CMK (cell line): ENCODE measurements at regions not wholly inside any gene's neighbourhood (a gene's known extent, or its start where the extent isn't known, plus 50 kb on each side); places are given as distances from the start of the nearest gene placed in this dataset.
"Not testable (repeated sequence)": the region's sequence is repeated elsewhere in the genome, so short reads cannot be mapped to it uniquely, and the experiment has no call there.

Source experiments
- DNase-seq: peaks from one replicate; pipeline ENCODE4 v3.0.0-alpha.2; 2010; ENCODE audit warnings: low read depth

DNA sequence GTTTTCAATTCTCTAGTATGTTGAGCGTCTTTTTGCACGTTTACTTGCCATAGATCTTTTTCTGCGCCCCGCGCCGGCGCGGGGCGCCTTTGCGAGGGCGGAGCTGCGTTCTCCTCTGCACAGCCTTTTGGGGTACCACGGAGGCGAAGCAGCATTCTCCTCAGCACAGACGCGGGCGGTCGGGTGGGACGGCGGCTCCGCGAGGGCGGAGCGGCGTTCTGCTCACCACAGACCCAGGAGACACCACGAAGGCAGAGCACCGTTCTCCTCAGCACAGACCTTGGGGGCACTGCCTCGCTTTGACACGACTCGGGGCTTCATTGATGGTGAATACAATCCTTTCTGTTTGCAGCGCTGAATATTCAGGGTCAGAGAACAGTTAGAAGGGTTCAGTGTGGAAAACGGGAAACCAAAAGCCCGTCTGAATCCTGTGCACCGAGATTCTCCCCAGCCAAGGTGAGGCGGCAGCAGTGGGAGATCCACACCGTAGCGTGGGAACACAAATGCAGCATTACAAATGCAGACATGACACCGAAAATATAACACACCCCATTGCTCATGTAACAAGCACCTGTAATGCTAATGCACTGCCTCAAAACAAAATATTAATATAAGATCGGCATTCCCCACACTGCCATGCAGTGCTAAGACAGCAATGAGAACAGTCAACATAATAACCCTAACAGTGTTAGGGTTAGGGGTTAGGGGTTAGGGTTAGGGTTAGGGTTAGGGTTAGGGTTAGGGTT, 190.7 kb upstream of the VIPR2 start:
- DNase-seq = not testable (repeated sequence)

DNA sequence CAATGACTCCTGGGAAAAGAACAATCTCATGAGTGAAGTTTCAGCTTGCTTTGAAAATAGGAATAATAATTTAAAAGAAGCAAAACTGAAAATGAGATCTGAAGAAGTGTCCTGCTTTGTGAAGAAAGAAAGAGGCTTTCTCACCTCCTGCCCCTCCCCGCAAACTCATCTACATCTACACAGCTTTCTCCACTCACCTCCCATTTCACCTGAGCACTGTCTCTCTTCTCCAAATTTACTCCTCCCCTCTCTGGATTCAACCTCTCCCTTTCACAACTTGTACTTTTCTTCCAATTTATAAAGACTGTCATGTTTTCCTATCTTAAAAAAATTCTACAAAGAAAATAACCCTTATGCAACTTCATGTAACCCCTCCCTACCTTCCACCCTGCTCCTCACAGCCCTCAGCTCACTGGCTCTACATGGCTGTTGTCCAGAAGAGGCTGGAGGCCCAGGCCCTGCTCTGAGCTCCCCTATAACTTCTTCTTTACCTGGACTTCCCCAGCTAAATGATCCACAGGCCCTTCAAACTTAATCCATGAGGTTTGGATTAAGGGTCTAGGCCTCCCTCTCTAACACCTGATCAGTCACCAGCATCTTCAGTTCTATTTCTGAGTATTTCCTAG, 188.3 kb upstream of the VIPR2 start:
- not testable (repeated sequence) for DNase-seq

DNA sequence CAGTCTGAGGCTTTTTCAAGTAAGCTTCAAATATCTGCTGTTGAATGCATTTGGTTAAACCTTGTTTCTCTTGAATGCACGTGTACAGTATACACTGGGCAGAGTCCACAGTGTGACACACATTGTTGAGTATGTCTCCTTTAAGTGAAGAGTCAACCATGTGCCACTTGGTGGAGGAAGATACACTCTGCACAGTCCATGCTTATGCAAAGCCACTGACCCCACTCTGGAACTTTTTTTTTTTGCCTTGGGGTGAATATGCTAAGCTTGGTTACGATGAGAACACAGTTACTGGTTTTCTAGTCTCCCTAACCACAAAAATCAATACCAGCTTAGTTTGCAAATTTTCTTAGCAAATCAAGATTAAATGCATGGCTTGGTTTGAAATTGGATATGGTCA, 186.8 kb upstream of the VIPR2 start:
- DNase-seq = no peak

DNA sequence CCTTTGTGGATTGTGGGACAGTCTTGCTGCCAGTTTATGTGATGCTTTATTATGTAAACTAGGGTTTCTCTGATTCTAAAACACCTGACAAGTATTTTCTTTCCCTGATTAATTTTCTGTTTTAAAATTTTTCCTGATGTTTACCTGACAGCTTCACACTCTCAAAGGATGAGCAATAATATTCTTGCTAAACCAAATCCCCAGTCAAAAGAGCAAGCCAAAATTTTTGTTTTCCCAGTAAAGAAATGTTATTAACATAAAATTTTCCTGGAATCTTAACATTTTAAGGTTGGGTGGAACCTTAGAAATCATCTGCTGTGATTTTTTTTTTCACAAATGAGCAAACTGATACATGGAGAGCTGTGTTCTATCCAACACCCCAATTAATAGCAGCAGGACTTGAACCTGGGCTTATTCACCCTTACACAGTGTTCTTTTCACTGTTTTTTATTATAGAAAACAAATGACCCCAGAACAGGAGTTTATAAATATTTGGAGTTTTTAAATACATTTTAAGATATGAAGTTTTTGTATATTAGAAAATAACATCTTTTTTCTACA, 185.2 kb upstream of the VIPR2 start:
- DNase-seq = no peak

DNA sequence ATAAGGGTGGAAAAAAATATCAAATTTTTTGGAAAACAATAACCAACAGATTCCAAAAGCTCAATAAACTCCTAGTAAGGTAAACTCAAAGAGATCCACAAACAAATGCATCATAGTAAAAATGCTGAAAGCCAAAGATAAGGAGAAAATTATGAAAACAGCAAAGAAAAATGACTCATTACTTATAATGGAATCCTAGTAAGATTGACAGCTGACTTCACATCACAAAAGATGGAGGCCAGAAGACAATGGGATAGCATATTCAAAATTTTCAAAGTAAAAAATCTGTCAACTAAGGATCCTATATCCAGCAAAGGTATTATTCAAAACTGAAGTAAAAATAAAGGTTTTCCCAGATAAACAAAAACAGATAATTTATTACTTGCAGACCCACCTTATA, 183.4 kb upstream of the VIPR2 start:
- DNase-seq = no peak

DNA sequence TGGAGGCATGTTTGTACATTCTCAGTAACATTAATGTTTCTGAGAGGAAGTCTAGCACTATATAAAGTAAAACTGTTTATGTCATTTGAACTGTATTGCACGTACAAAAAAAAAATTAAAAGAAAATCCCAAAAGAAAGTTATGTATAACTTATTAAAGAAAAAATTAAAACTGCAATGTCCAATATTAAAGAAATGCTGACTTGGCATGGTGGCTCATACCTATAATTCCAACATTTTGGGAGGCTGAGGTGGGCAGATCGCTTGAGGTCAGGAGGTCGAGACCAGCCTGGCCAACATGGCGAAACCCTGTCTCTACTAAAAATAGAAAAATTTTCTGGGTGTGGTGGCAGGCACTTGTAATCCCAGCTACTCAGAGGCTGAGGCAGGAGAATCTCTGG, 178.7 kb upstream of the VIPR2 start:
- no peak for DNase-seq

DNA sequence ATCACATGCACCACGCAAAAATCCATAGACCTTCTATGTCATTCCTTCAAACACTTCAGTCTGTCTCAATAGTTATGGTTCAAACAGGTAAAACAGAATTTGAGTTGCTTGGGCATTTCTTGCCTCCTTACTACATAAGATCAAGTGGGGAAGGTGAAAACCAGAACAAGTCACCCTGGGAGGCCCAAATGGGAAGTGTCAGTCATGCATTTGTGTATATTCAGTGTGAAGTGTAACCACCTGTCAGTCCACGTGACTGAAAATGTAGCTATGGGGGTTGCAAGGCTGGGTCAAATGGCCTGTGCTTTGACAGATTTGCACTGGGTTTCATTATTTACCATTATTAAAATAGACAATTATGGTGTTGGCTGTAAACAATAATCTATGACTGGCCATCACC, 176.6 kb upstream of the VIPR2 start:
- no peak for DNase-seq

DNA sequence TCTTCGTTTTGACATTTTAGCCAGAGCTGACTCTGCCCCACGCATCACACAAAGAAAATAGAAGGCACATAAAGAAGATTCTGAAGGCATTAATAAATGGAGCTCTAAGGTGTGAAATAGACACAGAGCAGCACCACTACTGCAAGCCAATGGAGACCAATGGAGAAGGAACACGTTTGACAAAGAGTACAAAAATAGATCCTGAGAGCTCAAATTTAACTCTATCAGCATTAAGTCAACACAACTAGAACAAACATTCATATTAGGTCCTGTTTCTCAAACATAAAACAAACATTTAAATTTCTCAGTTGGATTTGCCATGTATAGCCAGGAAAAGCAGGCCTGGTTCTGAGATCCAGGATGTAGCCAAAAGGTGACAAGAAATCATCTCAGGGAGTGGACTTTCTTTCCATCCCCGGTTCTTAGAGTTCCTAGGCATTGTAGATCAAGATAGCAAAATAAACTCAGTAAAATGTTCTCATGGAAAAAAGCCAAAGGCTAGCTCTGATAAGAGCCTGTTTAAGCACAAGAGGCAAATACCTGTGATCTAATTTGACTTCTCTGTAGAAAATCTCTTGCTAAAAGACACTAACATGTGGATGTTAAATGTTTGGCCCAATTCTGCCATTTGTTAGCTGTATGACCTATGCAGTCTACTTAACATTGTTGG, 174.2 kb upstream of the VIPR2 start:
- no peak for DNase-seq

DNA sequence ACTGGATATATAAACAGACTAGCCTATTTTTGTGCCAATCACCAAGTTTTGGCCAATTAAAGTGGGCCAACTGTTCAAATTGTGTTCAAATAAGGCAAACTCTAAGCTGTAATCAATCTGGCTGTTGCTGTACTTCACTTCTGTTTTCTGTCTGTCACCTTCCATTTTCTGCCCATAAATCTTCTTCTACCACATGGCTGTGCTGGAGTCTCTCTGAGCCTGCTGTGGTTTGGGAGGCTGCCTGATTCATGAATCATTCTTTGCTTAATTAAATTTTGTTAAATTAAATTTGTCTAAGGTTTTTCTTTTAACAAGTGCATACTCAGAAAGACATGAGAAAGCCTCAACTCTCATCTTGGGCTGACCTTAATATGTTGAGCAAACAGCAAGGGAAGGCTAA, 172.6 kb upstream of the VIPR2 start:
- no peak for DNase-seq

DNA sequence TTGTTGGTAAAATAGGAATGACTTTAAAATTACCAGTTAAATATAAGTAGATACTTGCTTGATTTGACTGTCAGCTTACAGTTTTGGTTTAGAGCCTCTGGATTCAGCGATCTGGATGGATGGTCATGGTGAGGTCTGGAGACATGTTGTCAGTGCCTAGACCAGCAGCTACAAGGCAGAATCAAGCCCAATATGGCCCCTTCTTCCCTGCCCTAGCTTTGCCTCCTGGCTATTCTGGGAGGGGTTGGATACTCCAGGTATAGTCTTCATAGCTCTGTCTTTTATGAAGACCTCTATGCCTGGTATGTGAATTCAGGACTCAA, 166.5 kb upstream of the VIPR2 start:
- no peak for DNase-seq

DNA sequence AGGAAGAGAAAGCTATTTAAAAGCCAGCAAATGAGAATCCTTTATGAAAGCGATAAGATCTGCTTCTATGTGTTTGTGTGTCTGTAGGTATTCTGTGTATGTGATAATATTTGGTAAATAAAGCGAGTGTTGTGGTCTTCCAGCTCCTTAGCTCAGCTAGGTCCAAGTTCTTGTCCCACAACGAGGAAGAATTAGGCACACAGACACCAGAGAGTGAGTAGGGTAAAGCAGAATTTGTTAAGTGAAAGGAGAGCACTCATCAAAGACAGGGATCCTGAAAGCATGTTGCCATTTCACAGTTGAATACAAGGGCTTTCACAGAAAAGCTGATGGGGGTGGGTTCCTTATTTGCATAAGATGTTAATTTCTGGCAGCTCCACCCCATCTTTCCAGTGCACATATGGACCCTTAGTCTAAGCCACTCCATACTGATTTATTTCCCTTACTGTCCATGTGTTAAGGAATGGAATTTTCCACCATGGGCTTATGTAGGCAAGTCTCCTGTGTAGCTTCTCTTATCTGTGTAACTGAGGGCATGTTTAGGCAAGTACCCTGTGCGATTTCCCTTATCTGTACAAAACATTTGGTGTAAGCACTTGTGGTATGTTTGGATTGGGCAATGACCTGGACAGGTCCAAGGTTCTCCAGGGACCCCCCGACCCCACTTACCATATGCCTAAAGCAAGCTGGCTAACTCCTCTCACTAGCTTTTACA, 165.9 kb upstream of the VIPR2 start:
- no peak for DNase-seq

DNA sequence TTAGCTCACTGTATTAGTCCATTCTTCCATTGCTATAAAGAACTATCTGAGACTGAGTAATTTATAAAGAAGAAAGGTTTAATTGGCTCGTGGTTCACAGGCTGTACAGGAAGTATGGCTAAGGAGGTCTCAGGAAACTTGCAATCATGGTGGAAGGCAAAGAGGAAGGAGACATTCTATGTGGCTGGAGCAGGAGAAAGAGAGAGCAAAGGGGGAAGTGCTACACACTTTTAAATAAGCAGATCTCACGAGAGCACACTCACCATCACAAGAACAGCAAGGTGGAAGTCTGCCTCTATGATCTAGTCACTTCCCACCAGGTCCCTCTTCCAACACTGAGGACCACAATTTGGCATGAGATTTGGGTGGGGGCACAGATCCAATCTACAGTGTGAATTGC, 164.5 kb upstream of the VIPR2 start:
- not testable (repeated sequence) for DNase-seq

DNA sequence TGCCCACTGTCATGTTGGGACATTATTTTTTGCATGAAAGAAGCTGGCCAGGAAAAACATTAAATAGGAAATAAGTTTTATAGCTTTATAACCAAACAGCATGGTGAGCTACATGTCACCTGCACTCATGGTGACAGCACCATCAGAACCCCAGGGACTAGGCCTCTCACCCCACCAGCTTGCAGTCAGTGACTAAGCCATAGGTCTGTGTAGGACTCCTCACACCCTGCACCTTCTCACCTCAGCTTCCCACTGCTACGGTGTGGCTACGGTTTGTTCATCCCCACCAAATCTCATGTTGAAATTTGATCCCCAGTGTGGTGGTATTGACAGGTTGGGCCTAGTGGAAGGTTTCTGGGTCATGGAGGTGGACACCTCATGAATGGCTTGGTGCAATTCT, 161.3 kb upstream of the VIPR2 start:
- no peak for DNase-seq

DNA sequence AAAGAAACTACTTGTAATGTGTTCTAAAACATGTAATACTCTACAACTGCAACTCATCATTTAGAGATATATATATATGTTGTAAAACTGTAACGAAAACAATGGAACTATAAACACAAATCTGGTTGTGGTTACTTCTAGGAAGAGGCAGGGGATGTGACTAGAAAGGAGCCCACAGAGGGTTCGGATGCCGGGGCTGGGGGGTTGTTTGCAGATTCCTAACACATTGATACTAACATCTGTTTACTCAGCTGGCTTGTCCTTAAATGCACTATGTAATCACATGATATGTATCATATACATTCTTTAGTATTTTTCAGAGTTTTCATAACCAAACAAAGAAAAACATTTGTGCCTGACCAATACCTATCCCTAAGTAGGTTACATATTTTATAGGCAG, 160.5 kb upstream of the VIPR2 start:
- not testable (repeated sequence) for DNase-seq

DNA sequence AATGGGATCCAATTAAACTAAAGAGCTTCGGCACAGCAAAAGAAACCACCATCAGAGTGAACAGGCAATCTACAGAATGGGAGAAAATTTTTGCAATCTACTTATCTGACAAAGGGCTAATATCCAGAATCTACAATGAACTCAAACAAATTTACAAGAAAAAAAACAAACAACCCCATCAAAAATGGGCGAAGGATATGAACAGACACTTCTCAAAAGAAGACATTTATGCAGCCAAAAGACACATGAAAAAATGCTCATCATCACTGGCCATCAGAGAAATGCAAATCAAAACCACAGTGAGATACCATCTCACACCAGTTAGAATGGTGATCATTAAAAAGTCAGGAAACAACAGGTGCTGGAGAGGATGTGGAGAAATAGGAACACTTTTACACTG, 158.8 kb upstream of the VIPR2 start:
- DNase-seq = not testable (repeated sequence)

DNA sequence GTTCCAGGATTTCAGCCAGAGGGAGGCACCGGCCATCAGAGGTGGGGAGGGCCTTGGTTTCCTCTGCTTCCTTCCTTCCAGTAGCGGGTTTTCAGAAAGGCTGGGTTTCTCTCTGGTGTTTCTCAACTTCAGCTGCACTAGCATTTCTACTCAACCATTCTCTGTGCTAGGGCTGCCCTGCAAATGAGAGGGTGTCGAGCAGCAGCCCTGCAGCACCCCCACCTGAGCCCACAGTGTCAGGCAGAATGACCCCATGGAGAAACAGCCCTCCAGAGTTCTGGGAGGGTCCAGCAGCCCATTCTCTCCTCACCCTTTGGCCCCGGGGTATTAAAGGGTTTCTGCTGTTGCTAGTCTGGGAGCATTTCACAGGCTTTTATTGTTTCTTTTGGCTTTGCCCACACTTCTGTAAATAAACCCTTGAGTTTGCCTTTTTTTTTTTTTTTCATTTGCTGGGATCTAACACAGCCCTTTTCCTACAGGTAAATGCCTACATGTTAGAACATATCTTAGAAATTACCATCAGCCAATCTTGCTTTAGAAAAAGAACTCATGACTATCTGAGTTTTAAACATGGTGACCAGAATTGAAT, 151.5 kb upstream of the VIPR2 start:
- DNase-seq = no peak

DNA sequence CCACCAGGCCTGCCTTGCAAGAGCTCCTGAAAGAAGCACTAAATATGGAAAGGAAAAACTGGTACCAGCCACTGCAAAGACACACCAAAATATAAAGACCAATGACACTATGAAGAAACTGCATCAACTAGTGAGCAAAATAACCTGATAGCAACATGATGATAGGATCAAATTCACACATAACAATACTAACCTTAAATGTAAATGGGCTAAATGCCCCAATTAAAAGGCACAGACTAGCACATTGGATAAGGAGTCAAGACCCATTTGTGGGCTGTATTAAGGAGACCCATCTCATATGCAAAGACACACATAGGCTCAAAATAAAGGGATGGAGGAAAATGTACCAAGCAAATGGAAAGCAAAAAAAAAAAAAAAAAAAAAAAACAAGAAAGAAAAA, 141.8 kb upstream of the VIPR2 start:
- not testable (repeated sequence) for DNase-seq

DNA sequence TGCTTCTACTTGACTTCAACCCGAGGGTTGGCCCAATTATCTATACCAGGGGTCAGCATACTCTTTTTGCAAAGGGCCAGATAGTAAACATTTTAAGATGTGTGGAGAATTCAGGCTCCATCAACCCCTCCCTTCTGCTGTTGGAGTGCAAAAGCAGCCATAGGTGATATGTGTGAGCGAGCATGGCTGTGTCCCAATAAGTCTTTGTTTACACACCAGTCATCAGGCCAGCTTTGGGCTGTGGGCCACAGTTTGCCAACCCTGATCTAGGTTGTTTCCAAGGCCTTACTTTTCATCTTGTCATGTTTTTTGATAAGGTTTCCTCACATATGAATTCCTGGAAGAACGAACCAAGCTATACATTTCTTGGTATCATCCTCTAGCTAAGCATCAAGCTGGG, 136.9 kb upstream of the VIPR2 start:
- DNase-seq = no peak

DNA sequence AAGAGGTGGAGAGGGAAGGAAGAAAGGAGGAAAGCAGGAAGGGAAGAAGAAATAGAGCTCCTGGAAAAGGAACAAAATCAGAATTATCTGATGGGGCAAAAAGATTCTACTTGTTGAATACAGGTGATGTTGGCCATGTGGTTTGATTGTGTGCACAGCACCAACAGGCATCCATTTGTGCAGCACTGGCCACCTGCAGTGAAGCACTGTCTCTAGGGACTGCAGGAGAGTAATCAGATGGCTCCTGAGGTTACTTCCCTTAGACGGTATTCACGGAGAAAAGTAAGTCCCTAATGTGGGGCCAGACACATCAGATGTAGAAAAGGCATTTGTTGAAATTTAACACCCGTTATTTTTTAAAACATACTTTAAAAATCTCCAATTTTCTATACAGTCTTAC, 135.3 kb upstream of the VIPR2 start:
- DNase-seq = no peak

DNA sequence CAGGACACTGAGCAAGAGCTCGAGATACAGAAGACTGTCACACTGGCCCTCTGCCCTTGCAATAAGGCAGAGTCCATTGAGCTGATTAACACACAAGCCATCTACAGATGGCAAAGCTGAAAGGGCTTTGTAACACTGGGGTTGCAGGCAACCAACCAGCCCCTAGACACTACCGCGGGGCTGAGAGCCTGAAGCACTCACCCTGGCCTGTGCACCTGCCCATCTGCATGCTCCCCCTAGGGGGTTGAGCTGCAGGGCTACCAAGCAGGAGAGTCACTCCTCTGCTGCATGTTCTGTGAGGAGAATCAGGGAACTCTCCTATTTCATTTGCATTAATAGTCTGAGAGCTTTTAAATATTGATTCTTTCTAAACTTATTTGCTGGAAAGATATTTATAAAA, 128.1 kb upstream of the VIPR2 start:
- no peak for DNase-seq

DNA sequence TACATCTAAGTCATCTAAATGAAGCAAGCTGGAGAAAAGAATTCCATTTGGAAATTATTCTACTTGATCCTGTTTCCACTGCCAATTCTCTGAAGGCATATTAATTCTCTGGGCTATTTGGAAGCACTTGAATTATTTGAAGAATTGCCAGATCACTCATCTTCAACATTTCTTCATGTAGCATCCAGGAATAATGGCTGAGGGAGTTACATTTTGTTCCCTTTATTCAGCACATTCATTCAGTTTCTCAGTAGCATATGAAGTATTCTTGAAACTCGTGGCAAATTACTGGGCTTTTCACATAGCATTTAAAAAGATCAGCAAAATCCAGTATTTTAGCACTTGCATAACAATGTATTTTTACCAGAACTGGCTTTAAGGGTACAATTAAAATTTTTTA, 127.1 kb upstream of the VIPR2 start:
- no peak for DNase-seq

DNA sequence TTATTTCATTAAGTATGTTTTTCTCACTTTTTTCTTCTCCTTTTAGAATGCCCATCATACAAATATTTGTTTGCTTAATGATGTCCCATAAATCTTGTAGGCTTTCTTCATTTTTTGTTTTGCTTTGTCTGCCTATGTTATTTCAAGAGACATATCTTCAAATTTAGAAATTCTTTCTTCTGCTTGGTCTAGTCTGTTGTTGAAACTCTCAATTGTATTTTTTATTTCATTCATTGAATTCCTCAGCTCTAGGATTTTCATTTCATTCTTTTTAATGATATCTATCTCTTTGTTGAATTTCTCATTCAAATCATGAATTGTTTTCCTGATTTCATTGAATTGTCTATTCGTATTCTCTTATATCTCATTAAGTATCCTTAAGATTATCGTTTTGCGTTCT, 125.1 kb upstream of the VIPR2 start:
- no peak for DNase-seq
